ENCODE measurements at regions not wholly inside any gene's neighbourhood (a gene's known extent, or its start where the extent isn't known, plus 50 kb on each side); places are given as distances from the start of the nearest gene placed in this dataset.

DNA sequence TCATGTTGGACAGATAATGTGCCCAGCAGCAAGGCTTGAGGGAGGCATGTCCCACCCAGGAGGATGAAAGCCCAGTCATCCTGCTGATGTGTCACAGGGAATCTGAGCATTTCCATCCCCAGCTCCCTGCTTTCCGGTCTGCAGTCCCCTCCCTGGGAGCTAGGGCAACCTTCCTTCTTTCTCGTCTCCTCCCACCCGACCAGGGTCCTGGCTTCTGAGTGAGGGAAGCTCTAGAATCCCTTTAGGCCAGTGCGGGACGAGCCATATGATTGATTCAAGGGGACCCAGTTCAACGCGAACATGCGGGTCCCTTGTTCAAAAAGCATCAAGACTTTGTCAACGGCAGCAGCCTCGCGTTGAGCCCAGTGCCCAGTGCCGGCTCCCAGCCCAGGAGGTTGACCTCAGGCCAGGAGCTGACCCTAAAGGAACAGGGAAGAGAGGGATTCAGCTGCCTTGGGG, 96.7 kb upstream of the TMPRSS2 start:
- TF ChIP-seq, protein P1, sequence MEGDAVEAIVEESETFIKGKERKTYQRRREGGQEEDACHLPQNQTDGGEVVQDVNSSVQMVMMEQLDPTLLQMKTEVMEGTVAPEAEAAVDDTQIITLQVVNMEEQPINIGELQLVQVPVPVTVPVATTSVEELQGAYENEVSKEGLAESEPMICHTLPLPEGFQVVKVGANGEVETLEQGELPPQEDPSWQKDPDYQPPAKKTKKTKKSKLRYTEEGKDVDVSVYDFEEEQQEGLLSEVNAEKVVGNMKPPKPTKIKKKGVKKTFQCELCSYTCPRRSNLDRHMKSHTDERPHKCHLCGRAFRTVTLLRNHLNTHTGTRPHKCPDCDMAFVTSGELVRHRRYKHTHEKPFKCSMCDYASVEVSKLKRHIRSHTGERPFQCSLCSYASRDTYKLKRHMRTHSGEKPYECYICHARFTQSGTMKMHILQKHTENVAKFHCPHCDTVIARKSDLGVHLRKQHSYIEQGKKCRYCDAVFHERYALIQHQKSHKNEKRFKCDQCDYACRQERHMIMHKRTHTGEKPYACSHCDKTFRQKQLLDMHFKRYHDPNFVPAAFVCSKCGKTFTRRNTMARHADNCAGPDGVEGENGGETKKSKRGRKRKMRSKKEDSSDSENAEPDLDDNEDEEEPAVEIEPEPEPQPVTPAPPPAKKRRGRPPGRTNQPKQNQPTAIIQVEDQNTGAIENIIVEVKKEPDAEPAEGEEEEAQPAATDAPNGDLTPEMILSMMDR (IDR thresholded peaks at IDR 0.05; ENCODE audit: control extremely low read depth in 1 of 3, insufficient read depth in 1 of 3, low read depth in 1 of 3, low read length in 3 of 3): no peak
- no peak for TF ChIP-seq POLR2A (IDR thresholded peaks at IDR 0.05; ENCODE audit: control extremely low read depth in 1 of 2, low read depth in 2 of 2, low read length in 2 of 2)
- TF ChIP-seq EZH2 (IDR thresholded peaks at IDR 0.05; ENCODE audit: low read depth, low read length, severe bottlenecking): no peak
- no peak for TF ChIP-seq CREB1 (IDR thresholded peaks at IDR 0.05)
- TF ChIP-seq, protein P2, sequence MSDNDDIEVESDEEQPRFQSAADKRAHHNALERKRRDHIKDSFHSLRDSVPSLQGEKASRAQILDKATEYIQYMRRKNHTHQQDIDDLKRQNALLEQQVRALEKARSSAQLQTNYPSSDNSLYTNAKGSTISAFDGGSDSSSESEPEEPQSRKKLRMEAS (IDR thresholded peaks at IDR 0.05): no peak
- TF ChIP-seq TEAD4 (IDR thresholded peaks at IDR 0.05; ENCODE audit: low read depth, low read length): no peak
- no peak for TF ChIP-seq EP300 (IDR thresholded peaks at IDR 0.05; ENCODE audit: borderline replicate concordance in 1 of 2, low read depth in 2 of 2, low read length in 2 of 2)
- TF ChIP-seq PHF8 (conservative IDR thresholded peaks at IDR 0.05; ENCODE audit: low read depth, low read length): no peak
- TF ChIP-seq CEBPB (IDR thresholded peaks at IDR 0.05; ENCODE audit: low read depth, low read length): no peak
- TF ChIP-seq TCF12 (IDR thresholded peaks at IDR 0.05; ENCODE audit: low read depth, low read length): no peak
- no peak for TF ChIP-seq TBP (IDR thresholded peaks at IDR 0.05; ENCODE audit: low read depth, low read length)
- no peak for TF ChIP-seq HDAC6 (IDR thresholded peaks at IDR 0.05; ENCODE audit: low read depth, low read length)
- no peak for TF ChIP-seq TAF1 (IDR thresholded peaks at IDR 0.05; ENCODE audit: low read depth, low read length)

Measured in H1 (cell line).